NCI-H345 (cell line): ENCODE measurements at regions not wholly inside any gene's neighbourhood (a gene's known extent, or its start where the extent isn't known, plus 50 kb on each side); places are given as distances from the start of the nearest gene placed in this dataset.

ENCODE experiments used
- DNase-seq: peaks from one replicate; lab custom pipeline; 2025; lab: John Stamatoyannopoulos, UW

DNA sequence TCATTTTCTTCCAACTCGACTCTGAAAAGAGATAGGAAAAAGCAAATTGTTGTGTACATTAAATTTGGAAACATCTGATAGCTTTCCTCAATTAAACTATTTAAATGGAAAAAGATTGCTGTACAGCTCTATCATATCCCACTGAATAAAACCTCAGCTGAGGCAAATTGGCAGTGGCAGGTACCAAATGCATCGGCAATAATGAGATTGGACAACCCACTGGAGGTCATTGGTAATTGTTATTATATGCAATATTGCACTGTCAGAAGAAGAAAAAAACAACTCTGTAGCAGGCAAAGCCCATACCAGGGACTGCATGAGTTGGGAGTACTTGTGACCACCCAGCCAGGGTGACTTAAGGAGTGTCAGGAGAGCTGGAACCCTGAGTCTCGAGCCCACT, 291.6 kb upstream of the SKOR2 start:
- DNase-seq = no peak

DNA sequence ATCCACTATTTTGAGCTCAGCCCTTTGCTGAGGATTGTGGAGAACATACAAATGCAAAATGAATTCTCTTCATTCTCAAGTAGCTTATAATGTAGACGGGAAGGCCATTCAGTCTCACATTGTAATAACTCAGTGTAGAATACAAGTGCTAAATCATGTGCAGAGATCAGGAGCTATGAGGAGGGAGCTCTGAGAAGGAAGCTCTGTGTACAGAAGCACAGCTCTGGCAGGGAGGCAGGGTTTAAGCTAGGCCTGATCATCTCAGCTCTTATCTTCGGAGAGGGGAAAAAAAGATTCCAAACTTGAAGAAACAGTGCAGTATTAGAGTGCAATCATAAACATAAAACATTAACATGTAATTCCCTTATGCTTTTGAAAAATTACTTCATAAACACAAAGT, 291.1 kb upstream of the SKOR2 start:
- no peak for DNase-seq

DNA sequence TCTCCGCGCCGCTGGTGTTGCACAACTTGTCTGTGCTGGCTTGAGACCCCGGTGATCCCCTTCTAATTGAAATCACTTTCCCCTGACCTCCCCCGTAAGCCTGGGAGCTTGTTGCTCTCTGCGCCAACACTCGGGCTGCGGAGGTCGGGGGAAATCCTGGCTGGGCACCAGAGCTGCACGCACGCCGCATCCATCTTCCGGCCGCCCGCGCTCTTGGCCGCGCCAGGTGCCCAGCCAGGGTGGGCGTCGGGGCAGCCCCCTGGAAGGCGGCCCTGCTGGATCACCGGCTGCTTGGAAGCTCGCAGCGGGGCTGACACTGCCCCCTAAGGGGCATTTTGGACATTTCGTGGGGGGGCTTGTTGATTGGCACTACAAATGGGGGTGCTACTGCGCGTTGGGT, 280.3 kb upstream of the SKOR2 start:
- DNase-seq = no peak

DNA sequence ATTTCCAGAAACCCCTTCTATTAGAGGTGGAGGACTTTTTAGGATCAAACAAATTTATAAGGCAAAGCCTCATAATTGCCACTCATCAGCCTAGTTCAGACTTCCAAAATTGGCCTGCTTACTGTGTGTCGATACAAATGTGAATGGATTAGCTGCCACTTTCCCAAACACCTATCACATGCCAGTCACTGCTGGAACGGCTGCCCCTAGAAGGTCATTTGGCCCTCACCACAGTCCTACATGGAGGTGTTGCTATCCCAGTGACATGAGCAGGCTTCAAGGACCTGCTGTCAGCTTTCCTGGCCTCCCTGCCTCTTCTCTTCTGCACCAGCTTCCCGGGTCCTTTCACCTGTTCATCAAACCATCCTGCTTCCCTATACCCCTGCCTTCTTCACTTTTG, 279.2 kb upstream of the SKOR2 start:
- no peak for DNase-seq

DNA sequence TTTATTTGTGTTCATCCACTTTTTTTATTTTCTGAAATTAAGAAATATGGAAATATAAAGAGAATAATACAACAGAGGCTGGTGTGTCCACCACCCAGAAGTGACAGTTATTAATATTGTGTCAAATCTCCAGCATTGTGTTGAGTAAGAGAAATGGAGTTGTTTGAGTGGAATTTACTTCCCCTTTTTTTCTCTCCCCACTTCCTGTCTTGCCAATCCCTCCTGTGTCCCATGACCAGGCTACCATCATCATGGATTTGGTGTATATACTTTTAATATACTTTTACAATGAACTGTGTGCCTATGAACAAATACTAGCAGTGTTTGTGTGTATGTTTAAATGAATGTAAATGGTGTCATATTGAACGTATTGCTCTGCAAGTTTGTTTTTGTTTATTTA, 276.9 kb upstream of the SKOR2 start:
- DNase-seq = no peak

DNA sequence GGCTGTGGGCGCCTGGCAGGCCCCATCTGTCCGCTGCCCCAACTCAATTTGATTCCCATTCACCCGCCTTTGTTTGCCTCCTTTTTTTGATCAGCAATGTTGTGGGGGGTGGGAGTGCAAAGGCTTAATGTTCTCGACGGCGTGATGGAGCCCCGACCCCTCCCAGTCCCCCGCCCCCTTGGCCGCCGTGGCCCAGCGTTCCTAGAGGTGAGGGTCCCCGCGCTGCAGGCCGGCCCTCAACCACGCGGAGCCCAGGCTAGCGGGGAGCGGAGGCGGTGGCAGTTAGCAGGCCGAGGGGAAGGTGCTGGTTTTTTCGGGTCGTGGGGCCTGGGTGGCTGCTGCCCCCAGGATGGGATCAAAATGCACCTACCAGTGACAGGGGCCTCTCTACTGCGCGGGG, 274.7 kb upstream of the SKOR2 start:
- DNase-seq = no peak

DNA sequence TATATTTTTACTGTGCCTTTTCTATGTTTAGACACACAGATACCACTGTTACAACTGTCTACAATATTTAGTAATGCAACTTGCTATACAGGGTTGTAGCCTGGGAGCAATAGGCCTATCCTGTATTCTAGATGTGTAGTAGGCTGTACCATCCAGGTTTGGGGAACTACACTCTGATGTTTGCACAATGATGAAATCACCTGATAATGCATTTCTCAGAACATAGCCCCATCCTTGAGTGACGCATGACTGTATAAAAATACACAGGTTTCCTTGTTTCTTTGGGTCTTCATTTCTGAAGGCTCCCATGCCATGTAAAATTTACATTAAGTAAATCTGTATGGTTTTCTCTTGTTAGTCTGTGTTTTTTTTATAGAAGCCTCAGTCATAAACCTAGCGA, 270.9 kb upstream of the SKOR2 start:
- no peak for DNase-seq

DNA sequence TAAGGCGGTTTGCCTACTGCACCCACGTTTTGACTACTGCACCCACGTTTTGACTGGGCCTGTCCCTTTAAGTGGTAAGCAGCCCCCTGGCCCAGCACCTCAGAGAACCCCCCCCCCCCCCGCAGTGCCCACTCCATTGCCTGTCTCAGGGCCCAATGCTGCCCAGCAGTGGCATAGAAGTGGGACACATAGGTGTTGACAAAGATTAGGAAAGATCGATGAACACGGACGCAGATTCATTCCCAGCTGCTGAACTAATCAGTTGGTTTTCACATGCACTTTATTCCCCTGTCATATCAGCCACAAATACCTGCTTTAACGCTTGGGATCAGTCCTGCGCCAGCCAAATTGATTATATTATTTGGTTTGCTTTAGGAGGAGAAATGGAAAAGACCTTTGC, 268.8 kb upstream of the SKOR2 start:
- DNase-seq = no peak

DNA sequence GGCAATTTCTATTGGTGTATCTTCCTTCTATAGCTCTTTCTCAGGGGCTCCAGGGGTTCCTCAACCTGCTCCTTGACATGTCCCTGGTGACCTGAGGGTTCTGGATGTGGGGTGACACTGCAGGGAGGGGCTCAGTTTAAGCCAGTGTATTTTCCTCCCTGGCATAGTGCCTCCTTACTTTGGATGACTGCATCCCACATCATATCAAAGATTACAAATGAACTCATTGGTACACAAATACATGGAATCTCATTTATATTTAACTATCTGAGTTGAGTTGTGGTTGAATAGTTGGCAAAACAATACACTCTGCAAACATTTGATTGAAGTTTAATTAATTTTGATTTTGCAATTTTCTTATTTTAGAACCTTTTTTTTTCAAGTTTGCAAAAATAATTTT, 268.2 kb upstream of the SKOR2 start:
- DNase-seq = no peak

DNA sequence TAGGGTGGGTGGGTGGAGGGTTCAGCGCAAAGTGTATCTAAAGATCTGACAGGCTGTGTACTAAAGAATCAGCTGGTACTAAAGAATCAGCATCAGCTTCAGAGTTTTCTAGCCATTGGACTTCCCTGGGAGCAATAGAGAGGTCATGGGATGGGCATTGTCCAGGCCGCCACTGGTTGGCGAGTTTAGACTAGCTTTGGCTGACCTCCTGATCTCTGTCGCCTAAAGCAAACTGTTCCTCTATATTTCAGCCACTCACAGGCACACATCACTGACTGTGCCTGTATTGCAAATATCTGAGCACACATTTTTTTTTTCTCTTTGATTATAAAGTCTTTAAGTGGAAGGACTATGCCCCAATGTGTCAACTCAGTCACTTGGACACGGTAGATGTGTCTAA, 267.8 kb upstream of the SKOR2 start:
- no peak for DNase-seq

DNA sequence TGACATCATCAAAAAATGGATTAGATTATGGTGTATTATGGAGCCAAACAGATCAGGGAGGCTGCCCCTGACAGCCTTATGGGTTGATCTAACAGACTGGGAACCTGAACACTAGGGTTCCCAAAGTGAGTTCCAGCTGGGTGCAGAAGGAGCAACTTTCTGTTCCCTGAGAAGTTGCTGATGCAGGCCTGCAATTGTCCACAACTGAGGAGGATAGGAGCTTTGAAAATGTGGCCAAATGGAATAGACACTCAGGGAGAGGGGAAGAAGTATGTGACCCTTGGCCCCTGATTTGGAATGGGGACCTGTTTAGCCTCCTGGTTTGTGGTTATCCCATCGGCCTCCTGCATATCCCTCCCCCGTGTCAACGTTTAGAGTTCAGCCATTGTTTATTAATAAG, 262.2 kb upstream of the SKOR2 start:
- no peak for DNase-seq

DNA sequence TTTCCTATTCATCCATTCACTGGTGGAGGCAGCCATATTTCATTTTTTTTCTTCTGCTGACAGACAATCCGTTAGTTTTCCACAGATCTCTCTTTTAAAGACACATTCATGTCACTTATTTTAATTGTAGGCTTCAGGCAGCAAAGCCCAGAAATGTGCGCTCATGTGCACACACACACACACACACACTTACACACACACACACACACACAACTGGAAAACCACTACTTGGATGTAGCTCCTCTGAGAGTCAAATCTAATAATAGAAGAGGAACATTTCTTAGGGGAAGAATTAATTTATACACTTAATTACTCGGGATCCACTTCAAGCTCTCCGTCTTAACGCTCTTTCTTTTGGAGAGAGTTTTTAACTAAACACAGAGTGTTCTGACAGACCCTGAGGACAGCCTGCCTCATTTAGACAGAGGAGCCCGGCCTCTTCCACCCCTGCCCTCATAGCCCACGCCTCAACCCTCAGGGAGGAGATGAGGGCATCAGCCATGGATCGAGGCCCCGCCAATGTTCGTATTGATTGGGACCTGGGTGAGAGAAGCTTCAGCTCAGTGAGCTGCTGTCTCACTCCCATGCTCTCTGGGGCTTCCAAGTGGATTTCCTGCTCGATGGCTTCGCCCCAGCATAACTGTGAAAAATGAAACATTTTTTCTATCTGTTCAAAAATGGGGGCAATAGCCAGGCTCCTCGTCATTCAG, 261.4 kb upstream of the SKOR2 start:
- no peak for DNase-seq

DNA sequence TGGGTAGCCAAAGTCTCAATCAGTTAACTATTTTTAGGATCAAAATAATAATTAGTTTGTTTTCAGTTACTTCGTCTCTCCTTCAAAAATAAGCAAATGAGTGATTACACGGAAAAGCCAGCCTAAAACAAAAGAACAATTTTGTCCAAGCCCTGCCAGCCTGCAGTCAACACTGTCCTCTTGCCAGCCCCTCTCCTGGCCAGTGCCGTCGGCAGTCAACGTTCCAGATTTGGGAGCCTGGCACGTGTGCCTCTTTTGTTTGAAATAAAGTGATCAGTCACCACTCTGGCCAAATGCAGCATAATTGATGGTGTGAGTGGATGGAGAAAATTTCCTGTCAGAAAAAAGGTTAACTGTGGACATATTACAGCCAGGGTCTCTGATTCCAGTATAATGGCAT, 260.6 kb upstream of the SKOR2 start:
- no peak for DNase-seq

DNA sequence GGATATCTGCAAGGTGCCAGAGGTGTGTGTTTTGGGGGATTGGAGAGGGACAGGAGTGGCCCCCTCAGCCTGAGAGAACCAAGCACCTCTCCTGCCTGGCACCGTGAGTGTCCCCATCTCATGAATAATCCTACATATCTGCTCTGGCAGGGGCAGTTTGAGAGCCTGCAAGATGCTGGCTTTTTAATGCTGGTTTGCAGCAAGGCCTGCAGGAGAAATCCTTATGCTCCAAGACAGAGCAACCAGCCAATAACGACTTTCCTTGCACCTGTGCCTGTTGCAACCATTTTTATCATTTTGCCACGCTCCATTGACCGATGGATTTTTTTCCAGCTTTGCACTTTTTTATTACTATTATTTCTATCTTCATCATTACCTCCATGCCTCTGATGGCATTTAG, 259.4 kb upstream of the SKOR2 start:
- DNase-seq = no peak

DNA sequence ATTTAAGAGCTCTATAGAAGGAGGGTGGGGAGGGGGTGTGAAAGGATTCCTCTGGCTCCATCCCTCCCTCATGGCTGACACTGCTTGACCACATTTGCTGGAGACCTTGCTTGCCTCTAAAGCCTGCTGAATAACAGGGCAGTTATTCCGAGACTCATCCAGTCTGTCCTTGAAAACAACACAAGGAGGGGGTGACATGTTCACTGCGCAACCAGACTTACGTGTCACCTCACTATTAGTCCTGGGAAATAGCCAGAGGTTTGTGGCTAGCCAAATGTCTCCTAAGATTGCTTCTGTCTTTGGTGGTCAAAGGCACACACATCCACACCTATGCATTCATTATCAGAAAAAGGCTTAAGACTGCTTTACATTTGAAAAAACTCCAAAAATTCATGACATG, 256.2 kb upstream of the SKOR2 start:
- DNase-seq = no peak

DNA sequence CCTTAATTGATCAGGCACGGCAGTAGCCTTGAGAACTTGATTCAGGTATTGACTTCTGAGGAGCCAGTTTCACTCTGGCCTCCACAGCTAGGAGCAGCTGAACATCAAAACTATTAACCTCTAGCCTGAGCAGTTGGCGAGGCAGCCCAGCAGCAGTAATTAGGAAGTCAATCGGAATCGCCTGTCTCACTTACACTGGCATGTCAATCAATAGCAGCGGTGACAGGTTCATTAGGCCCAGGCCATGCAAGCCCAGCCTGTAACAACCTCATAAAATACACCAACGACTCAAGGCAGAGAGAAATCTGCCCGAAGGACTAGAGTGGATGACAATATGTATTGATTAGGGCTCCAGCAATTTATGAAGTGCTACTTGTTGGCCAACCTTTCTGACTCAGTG, 255.4 kb upstream of the SKOR2 start:
- no peak for DNase-seq

DNA sequence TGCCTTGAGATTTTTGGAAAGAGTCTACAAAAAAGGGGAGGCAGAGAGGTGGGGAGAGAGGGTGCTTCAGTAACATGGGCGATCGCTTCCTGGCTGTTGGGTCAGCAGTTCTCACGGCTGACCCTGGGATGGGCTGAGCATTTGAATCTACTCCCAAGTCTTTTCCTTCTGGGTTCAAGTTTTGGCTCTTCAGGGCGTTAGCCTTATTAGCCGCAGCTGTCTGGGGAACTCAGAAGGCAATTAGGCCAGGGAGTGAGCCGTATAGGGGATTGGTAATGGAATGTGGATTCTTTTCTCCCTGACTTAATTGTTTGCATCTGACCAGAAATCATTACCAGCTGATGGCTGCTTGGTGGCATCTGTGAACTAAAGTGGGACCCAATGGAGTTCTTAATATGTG, 250.5 kb upstream of the SKOR2 start:
- DNase-seq = no peak

DNA sequence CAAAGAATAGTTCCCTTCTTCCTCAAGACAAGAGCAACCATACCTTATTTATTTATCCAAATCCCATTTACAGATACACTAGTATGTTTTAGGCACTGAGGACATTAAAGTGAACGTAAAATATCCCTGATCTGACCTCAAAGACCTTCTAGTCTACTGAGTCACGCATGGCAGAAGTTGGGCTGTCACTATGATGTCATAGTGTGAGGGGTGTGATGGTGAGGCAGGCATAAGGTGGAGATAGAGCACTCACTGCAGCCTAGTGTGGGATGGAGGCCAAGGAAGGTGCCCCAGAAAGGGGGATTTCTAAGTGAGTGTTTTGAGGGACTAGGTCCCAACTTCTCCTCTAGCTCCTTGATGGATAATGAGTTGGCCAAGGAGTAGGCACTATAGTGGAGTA, 249.5 kb upstream of the SKOR2 start:
- DNase-seq = no peak

DNA sequence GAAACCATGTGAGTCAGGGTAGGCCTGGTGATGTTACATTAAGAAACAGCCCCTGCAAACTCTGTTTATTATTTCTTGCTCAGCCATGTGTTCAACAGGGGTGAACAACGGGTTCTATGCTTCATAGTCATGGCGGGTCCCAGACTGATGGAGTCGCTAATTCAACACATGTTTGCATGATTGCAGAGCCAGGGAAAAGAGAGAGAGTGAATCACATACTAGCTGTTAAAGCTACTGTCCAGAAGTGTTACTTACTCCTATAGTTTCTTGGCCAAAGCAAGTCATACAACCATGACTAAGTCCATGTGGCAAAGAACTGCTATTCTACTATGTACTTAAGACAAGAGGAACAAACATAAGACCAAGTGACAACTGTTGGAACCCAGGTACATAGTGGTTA, 241.2 kb upstream of the SKOR2 start:
- DNase-seq = no peak

DNA sequence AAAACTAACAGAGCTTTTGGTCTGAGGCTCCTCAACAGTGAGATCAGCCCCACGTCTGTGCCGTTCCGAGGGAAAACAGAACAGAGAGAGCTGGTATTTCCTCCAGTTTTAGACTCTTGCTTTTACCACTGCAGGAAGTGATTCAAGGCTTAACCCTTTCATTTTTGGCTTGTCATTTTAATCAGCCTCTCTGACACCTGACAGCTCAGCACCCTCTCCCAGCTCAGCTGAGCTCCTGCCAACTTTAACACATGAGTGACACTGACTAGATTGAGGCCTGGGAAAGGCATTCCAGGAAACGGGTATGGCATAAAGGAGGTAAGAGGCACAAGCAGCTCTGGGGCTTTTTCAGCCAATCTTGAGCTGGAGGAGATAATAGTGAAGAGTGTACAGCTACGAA, 239.4 kb upstream of the SKOR2 start:
- DNase-seq = no peak

DNA sequence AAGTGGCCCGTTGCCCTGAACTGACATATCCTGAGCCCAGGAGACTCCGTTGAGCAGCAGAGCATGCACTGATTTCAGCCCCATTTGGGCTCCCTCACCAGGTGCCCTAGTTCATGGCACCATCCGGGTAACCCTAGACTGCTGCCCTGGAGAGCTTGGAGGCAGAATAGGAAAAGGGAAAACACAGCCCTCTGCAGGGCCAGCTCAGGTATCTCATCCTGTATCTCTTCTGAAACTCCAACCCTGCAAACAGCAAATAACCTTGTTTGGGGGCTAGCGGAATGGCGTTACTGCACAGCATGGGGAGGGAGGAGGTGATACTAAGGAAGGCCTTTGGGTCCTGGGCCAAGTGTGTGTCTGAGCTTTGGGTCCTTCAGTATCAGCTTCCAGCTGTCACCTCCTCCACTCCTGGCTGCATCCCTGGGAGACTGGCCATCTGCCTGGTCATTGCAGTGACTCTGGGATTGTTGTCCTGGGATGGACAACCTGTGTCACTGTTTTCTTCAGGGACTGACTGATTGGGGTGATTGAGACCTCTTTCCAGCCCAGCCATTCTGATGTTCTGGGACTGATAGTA, 233.8 kb upstream of the SKOR2 start:
- no peak for DNase-seq

DNA sequence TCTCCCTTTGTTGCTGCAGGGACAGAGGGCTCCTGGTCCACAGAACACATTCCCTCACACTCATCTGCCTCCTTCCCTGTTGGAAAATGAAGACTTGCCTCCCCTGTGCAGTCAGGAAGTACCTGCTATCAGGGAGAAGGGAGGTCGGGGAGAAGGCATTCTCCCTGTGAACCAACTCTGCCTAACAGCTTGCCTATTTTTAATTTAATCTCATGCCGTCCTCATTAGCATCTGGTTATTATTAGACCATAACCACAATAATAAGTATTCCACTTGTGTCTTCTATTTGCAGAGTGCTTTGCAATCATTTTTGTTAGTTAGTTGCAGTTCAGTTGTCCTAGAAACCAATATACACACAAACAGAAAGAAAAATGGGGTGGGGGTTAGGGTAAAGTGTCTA, 232.6 kb upstream of the SKOR2 start:
- DNase-seq = no peak

DNA sequence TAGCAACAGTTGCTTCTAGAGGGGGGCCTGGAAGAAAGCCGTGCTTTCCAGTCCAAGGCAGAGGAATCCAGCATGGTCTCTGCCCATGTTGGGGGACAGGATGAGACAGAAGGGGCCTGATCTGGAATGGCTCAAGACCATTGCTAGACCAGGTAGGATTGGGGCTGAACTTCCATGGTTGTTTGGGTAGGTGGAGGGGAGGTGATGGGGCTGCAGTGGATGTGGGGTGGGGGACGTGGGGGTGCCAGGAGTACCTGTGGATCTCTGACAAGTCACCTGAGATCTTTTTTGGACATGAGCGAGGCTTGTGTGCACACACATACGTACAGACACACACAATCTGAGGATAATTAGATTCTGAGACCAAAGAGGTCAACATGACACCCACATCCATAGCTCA, 228.7 kb upstream of the SKOR2 start:
- no peak for DNase-seq

DNA sequence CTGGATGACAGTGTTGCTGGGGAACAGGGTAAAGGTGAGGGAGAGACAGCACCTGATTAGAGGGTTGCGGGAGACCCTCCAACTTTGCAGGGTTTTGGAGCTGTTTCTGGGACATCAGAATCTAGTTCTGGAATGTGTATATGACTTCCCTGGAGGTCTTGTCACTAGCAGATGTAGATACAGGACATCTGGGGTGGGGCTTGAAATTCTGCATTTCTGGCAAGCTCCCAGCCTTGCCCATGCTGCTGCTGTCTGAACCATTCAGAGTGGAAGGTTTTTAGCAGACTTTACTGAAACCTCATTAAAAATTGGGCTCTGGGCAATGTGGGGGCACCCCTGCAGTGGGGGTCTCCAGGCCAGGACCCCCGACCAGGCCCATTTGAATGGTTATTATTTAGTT, 220.3 kb upstream of the SKOR2 start:
- DNase-seq = no peak

DNA sequence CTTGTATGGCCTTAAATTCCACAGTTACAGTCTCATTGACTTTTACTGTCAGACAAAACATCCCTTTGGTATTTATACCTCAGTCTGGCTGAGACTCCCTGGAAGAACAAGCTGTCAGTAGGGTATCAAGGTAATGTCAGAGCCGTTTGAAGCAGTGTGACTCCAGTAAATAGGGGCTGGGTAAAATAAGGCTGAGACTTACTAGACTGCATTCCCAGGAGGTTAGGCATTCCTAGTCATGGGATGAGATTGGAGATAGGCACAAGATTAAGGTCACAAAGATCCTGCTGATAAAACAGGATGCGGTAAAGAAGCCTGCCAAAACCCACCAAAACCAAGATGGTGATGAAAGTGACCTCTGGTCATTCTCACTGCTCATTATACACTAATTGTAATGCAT, 219.5 kb upstream of the SKOR2 start:
- DNase-seq = no peak
